ENCODE measurements at regions not wholly inside any gene's neighbourhood (a gene's known extent, or its start where the extent isn't known, plus 50 kb on each side); places are given as distances from the start of the nearest gene placed in this dataset.

GRCh38 chr1:116231752-116232151 is 120.6 kb downstream of the MAB21L3 start:
- no peak overlapping the region for H3K4me3 ChIP-seq
- WGBS, 2 donors: 73 to 82% methylated on average over 2 of the region's 2 CpGs
- H3K4me1 ChIP-seq: peaks cover 0 to 6% (median 0%) of the 10 kb centered on the region in 9 donors
- no peaks in the 10 kb centered on the region for H3K27me3 ChIP-seq
- intact Hi-C loops (cut with DNase I): loop anchor here in 2 of 10 donors (10.0 kb wide), 2 partner anchors 63 to 253 kb away; no protein-coding TSS in a partner anchor
- no peak overlapping the region for H3K27ac ChIP-seq
- TF ChIP-seq, protein P1, sequence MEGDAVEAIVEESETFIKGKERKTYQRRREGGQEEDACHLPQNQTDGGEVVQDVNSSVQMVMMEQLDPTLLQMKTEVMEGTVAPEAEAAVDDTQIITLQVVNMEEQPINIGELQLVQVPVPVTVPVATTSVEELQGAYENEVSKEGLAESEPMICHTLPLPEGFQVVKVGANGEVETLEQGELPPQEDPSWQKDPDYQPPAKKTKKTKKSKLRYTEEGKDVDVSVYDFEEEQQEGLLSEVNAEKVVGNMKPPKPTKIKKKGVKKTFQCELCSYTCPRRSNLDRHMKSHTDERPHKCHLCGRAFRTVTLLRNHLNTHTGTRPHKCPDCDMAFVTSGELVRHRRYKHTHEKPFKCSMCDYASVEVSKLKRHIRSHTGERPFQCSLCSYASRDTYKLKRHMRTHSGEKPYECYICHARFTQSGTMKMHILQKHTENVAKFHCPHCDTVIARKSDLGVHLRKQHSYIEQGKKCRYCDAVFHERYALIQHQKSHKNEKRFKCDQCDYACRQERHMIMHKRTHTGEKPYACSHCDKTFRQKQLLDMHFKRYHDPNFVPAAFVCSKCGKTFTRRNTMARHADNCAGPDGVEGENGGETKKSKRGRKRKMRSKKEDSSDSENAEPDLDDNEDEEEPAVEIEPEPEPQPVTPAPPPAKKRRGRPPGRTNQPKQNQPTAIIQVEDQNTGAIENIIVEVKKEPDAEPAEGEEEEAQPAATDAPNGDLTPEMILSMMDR (IDR thresholded peaks at IDR 0.05): no peak
- no peaks in the 10 kb centered on the region for H3K9me3 ChIP-seq
- no peak for DNase-seq
- no peak for ATAC-seq
- H3K36me3 ChIP-seq: no peaks in the 10 kb centered on the region

- ATAC-seq: peak in 3 of 8 donors; percentile 34 to 57 (median 42)
- H3K4me1 ChIP-seq: peaks cover 0 to 6% (median 0%) of the 10 kb centered on the region in 9 donors
- no peaks in the 10 kb centered on the region for H3K27me3 ChIP-seq
- DNase-seq: no peak
- no peak overlapping the region for H3K27ac ChIP-seq
- H3K4me3 ChIP-seq: no peak overlapping the region
- 25 to 32% methylated on average over 2 of the region's 2 CpGs for WGBS, 2 donors
- intact Hi-C loops (cut with DNase I): loop anchor here in 2 of 10 donors (10.0 kb wide), 2 partner anchors 62 to 252 kb away; no protein-coding TSS in a partner anchor
- H3K9me3 ChIP-seq: no peaks in the 10 kb centered on the region
- H3K36me3 ChIP-seq: no peaks in the 10 kb centered on the region
- TF ChIP-seq, protein P1 (IDR thresholded peaks at IDR 0.05): peak in 5 of 9 donors; percentile 5 to 25 (median 16)
Observed at GRCh38 chr1:116232989-116233514, 121.9 kb downstream of the MAB21L3 start.

DNA sequence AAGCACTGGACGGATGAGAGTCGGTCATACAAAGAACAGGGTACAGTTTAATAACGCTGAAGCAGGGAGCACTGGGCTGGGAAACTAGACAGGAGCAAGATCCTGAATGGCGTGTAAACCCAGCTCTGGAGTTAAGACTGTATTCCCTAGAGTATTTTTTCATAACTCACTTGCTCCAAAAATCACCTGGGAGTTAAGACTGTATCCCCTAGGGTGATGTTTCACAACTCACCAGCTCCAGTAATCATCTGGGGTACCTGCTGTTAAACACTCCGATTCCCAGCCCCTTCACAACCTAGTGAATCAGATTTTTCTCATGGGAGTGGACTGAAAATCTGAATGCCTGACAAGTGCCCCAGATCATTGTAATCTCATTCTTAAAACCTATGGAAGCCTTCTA is 123.2 kb downstream of the MAB21L3 start:
- TF ChIP-seq, protein P1 (IDR thresholded peaks at IDR 0.05): no peak
- no peak for DNase-seq
- Histone ChIP-seq H3K27ac (no peak overlapping the region), H3K4me1 (peaks cover 0 to 6% (median 0%) of the 10 kb centered on the region in 9 donors), H3K9me3 (no peaks in the 10 kb centered on the region), H3K4me3 (no peak overlapping the region), H3K36me3 (no peaks in the 10 kb centered on the region), H3K27me3 (no peaks in the 10 kb centered on the region)
- intact Hi-C loops (cut with DNase I): loop anchor here in 2 of 10 donors (10.0 kb wide), 2 partner anchors 60 to 250 kb away; no protein-coding TSS in a partner anchor
- 92% methylated on average over 5 of the region's 5 CpGs for WGBS, 2 donors
- ATAC-seq: no peak

DNA sequence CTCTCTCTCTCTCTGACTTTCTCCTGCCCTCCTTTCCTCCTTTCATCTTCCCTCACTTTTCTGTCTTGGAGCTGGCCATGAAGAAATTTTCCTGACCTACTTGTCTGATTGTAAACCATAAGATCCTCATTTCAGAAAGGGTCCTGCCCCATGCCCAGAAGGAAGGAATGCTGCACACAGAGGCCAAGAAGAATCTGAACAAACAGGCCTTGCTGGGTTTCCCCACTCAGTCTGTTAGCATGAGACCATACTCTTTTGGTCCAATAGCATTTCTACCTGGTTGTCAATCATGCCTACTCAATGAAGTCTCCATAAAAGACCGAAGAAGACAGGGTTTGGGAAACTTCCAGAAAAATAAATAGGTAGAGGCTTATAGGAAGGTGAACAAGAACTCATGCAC is 128.7 kb downstream of the MAB21L3 start:
- Histone ChIP-seq H3K9me3 (no peaks in the 10 kb centered on the region), H3K27me3 (no peaks in the 10 kb centered on the region), H3K36me3 (no peaks in the 10 kb centered on the region), H3K27ac (no peak overlapping the region), H3K4me1 (peaks cover 0 to 15% (median 0%) of the 10 kb centered on the region in 9 donors), H3K4me3 (no peak overlapping the region)
- intact Hi-C loops (cut with DNase I): loop anchor here in 2 of 10 donors (10.0 kb wide), 2 partner anchors 55 to 245 kb away; no protein-coding TSS in a partner anchor
- WGBS, 2 donors: 76 to 87% methylated on average over 1 of the region's 1 CpG
- ATAC-seq (no peak), DNase-seq (no peak)
- TF ChIP-seq, protein P1 (IDR thresholded peaks at IDR 0.05): no peak

Data from heart right ventricle (tissue), 16 donors.